Transverse colon (tissue), 4 donors: ENCODE measurements at regions not wholly inside any gene's neighbourhood (a gene's known extent, or its start where the extent isn't known, plus 50 kb on each side); places are given as distances from the start of the nearest gene placed in this dataset.

Source experiments
- CTCF ChIP-seq, 5 experiments: fragments of 200-600 bp in 3 of 5; fragments of 450-650 bp in 2 of 5; sonication (generic) in 3 of 5; IDR thresholded peaks; 1 replicate in 2 of 5; 2 replicates in 3 of 5; pipeline ENCODE4 v1.5.1; 2016 to 2017; ENCODE audit warnings: antibody characterized with exemption in 5 of 5, inconsistent platforms in 3 of 5, mild to moderate bottlenecking in 2 of 5, moderate library complexity in 1 of 5
- POLR2A ChIP-seq: fragments of 450-650 bp; IDR thresholded peaks from one replicate; pipeline ENCODE4 v1.6.1; 2016; ENCODE audit warnings: antibody characterized with exemption, mild to moderate bottlenecking, moderate library complexity
- POLR2AphosphoS5 ChIP-seq, 3 donors: sonication (generic); formaldehyde crosslinking; IDR thresholded peaks; one replicate each; pipeline ENCODE4 v1.6.1; 2016; ENCODE audit warnings: antibody characterized with exemption in 3 of 3

GRCh38 chr7:41826641-41827040 lies 123.8 kb upstream of the INHBA start:
- no peak for TF ChIP-seq CTCF (IDR thresholded peaks at IDR 0.05)
- no peak for TF ChIP-seq POLR2AphosphoS5 (IDR thresholded peaks at IDR 0.05)
- TF ChIP-seq POLR2A = no peak
